SJCRH30 (cell line): ENCODE measurements at regions not wholly inside any gene's neighbourhood (a gene's known extent, or its start where the extent isn't known, plus 50 kb on each side); places are given as distances from the start of the nearest gene placed in this dataset.

Experiments
- DNase-seq, 2 experiments: peaks; one replicate each; pipeline ENCODE4 v3.0.0-alpha.2; 2015 to 2020
- H3K27ac ChIP-seq: fragments of 250-450 bp; sonication (Bioruptor Pico); 2 replicates; pipeline ENCODE4 v1.5.1; 2020; ENCODE audit warnings: mild to moderate bottlenecking, moderate library complexity
- H3K27me3 ChIP-seq: fragments of 250-450 bp; sonication (Bioruptor Pico); 2 replicates; pipeline ENCODE4 v1.5.1; 2020; ENCODE audit warnings: mild to moderate bottlenecking, moderate library complexity
- H3K36me3 ChIP-seq: fragments of 250-450 bp; sonication (Bioruptor Pico); 2 replicates; pipeline ENCODE4 v1.5.1; 2020; ENCODE audit warnings: mild to moderate bottlenecking, moderate library complexity
- H3K4me1 ChIP-seq: fragments of 250-450 bp; sonication (Bioruptor Pico); 2 replicates; pipeline ENCODE4 v1.5.1; 2020; ENCODE audit warnings: mild to moderate bottlenecking, moderate library complexity
- H3K4me3 ChIP-seq: fragments of 250-450 bp; sonication (Bioruptor Pico); 2 replicates; pipeline ENCODE4 v1.5.1; 2020; ENCODE audit warnings: mild to moderate bottlenecking, moderate library complexity
- H3K9me3 ChIP-seq: fragments of 250-450 bp; sonication (Bioruptor Pico); replicated peaks from 2 replicates; pipeline ENCODE4 v1.5.1; 2020; ENCODE audit warnings: mild to moderate bottlenecking, moderate library complexity

- no peak overlapping the region for H3K4me3 ChIP-seq
- no peak for DNase-seq
- H3K9me3 ChIP-seq: no peaks in the 10 kb centered on the region
- 0 out of 2 replicates have a peak, but pooled peaks cover 3% of the 10 kb centered on the region for H3K27me3 ChIP-seq
- no peaks in the 10 kb centered on the region for H3K36me3 ChIP-seq
- no peak overlapping the region for H3K27ac ChIP-seq
- H3K4me1 ChIP-seq: no peaks in the 10 kb centered on the region
Observed at GRCh38 chr9:108803428-108804065, 52.2 kb downstream of the ACTL7B start.

DNA sequence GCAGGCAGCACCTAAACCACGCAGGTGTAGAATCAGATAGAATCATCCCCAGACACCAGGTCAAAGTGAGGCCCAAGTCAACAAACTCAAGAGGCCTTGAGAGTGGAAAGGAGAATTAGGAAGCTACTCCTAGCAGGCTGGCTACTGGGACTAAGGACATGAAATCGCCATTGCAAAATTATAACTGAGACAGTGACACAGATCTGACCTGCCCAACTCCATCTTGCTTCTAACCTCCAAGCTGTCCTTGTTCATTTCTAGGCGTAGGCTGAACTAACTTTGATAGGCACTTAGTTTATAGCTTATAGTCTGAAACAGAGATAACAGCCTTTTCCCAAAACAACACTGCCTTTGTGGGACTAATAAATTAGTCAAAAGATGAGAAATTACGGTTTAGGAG, 52.8 kb downstream of the ACTL7B start:
- H3K4me1 ChIP-seq: no peaks in the 10 kb centered on the region
- H3K27me3 ChIP-seq: 0 out of 2 replicates have a peak, but pooled peaks cover 3% of the 10 kb centered on the region
- H3K36me3 ChIP-seq: no peaks in the 10 kb centered on the region
- H3K27ac ChIP-seq: no peak overlapping the region
- DNase-seq: no peak
- H3K9me3 ChIP-seq: no peaks in the 10 kb centered on the region
- H3K4me3 ChIP-seq: no peak overlapping the region

GRCh38 chr9:108801949-108802348, 53.8 kb downstream of the ACTL7B start:
- Histone ChIP-seq H3K4me3 (no peak overlapping the region), H3K27ac (no peak overlapping the region), H3K27me3 (0 out of 2 replicates have a peak, but pooled peaks cover 3% of the 10 kb centered on the region), H3K4me1 (no peaks in the 10 kb centered on the region), H3K9me3 (no peaks in the 10 kb centered on the region), H3K36me3 (no peaks in the 10 kb centered on the region)
- DNase-seq: no peak

- Histone ChIP-seq H3K4me3 (no peak overlapping the region), H3K36me3 (no peaks in the 10 kb centered on the region), H3K27ac (no peak overlapping the region), H3K27me3 (0 out of 2 replicates have a peak, but pooled peaks cover 3% of the 10 kb centered on the region), H3K9me3 (no peaks in the 10 kb centered on the region), H3K4me1 (no peaks in the 10 kb centered on the region)
- no peak for DNase-seq
Observed at GRCh38 chr9:108800632-108801099, 55.1 kb downstream of the ACTL7B start.

DNA sequence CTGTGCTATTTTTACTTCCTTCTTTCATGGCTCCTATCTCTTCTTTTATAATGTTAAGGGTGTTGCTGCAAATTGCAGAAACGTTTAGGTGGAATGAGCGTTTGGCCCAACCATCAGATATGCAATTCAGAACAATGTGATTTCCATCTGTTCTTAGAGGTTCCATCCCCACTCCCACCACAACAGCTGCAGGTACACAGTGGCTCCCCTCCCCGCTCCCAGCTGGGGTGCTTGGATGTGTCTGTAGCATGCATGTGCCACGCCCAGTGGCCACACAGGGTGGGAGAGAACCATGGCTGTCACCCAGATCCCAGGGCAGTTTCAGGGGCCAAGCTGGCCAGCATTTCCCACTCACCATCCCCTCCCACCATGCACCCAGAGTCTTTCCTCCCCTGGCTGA, 62.2 kb downstream of the ACTL7B start:
- Histone ChIP-seq H3K4me1 (no peaks in the 10 kb centered on the region), H3K9me3 (no peaks in the 10 kb centered on the region; the same call in 1 of the 2 replicates), H3K36me3 (no peaks in the 10 kb centered on the region), H3K4me3 (no peak overlapping the region), H3K27me3 (no peaks in the 10 kb centered on the region), H3K27ac (no peak overlapping the region)
- DNase-seq: no peak

DNA sequence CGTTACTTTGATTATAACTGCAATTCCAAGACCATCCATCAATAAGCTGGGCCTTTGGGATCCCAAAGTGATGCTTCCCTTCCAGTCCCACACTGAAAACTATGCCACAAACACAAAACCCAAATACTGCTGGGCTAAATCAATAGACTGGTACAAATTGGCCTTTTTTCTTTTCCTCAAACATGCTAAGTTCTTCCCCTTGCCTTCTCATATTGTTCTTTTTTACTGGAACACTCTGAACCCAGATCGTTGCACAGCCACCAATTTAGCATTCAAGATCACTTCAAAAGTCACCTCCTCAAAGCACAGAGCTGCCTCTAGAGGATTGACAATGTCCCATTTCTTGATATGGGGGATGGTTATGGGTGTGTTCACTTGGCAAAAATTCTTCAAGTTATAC, 66.0 kb downstream of the ACTL7B start:
- no peak overlapping the region for H3K27ac ChIP-seq
- no peaks in the 10 kb centered on the region for H3K27me3 ChIP-seq
- DNase-seq: no peak

GRCh38 chr9:108787690-108788048, 68.1 kb downstream of the ACTL7B start:
- H3K36me3 ChIP-seq: no peaks in the 10 kb centered on the region
- H3K27ac ChIP-seq: no peak overlapping the region
- no peaks in the 10 kb centered on the region for H3K27me3 ChIP-seq
- H3K9me3 ChIP-seq: no peaks in the 10 kb centered on the region; the same call in 1 of the 2 replicates
- H3K4me1 ChIP-seq: no peaks in the 10 kb centered on the region
- DNase-seq: no peak
- H3K4me3 ChIP-seq: no peak overlapping the region

More for the DNA sequence above, 66.0 kb downstream of the ACTL7B start:
- Histone ChIP-seq H3K4me3 (no peak overlapping the region), H3K36me3 (no peaks in the 10 kb centered on the region), H3K4me1 (no peaks in the 10 kb centered on the region), H3K9me3 (no peaks in the 10 kb centered on the region; the same call in 1 of the 2 replicates)

DNA sequence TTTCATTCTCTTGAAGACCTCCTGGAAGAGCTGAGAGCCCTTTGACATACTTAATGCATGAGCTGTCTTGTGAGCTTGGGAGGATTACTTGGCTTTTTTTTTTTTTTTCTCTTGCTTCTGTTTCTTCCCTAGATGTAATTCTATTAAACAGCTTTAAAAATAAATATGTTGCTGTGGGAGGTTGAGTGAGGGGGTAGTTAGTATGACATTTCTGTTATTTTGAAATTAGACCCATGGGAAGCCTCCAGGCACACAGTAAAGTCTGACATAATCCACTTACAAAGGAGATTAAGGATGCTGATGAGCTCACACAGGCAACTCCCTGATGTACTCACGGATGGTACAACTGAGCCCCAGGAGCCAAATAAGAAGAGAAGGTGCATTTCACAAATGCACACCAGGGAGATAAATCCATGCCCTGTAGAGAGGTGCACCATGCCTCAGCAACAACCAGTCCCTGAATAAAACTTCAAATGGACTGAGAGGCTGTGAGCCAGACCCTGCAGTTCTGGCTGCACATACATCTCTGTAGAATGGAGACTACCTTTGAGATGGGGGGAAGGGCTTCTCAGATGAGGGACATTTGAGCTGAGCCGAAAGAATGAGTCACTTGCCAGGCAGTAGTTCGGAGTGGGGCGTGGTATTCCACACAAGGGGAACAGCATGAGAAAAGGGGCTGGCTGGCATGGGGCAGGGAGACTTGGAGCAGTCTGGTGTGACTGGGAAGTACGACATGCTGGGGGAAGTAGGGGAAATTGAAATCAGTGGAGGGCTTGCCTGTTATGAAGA, 68.7 kb downstream of the ACTL7B start:
- H3K27ac ChIP-seq: no peak overlapping the region
- no peak for DNase-seq
- H3K9me3 ChIP-seq: no peaks in the 10 kb centered on the region
- no peaks in the 10 kb centered on the region for H3K27me3 ChIP-seq
- no peak overlapping the region for H3K4me3 ChIP-seq
- no peaks in the 10 kb centered on the region for H3K36me3 ChIP-seq
- no peaks in the 10 kb centered on the region for H3K4me1 ChIP-seq

- Histone ChIP-seq H3K36me3 (no peaks in the 10 kb centered on the region), H3K27ac (no peak overlapping the region), H3K4me1 (no peaks in the 10 kb centered on the region), H3K27me3 (no peaks in the 10 kb centered on the region), H3K9me3 (no peaks in the 10 kb centered on the region), H3K4me3 (no peak overlapping the region)
- no peak for DNase-seq
Observed at GRCh38 chr9:108786322-108786721, 69.5 kb downstream of the ACTL7B start.

DNA sequence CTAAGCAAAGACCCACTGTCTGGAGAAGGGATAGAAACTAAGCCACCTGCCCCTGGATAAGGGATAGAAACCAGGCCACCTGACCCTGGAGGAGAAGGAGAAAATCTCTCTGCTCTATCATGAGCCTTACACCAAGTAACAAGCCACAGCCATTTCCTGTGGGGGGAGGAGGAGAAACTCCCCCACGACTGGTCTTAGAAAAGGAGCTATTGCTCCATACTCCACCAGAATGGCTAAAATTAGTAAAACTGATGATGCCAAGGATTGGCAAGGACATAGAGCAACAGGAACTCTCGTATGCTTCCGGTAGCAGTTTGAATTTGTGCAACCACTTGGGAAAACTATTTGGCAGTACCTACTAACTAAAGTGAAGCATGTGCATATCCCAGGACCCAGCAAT, 70.8 kb downstream of the ACTL7B start:
- Histone ChIP-seq H3K27ac (no peak overlapping the region), H3K9me3 (no peaks in the 10 kb centered on the region), H3K4me1 (no peaks in the 10 kb centered on the region), H3K27me3 (peaks cover 7% of the 10 kb centered on the region; the same call in 1 of the 2 replicates), H3K4me3 (no peak overlapping the region), H3K36me3 (no peaks in the 10 kb centered on the region)
- DNase-seq: no peak

DNA sequence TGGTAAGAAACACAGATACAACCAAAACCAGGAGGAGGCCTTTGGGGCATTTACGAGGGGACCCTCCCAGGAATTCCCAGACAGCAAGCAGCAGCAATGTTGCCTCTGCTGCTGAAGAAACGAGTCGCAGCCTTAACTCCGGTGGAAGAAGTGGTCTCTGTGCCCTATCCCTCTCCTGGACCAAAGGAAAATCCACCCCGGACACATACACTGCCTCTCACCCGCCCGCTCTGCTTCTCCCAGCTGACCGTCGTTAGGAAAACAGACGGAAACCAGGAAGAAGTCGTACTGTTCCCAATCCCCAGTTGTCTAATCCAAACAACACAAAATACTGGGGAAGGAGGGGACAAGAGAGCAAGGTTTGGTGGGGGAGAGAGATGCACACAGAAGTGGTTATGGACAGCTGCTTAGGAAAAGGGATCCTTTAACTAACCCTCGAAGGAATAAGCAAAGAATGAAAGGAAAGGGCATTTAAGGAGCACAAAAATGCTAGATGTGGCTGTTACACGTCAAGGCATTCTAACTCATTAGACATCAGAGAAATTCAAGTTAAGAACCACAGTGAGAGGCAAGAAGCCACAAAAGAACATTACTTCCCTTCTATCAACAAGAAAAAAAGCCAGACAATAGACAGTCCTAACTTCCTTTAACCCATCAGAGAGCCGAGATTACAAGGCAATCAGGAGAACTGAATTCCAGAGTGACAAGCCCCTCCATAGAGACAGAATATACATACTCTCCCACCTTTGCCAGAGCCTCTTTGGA, 71.9 kb downstream of the ACTL7B start:
- Histone ChIP-seq H3K4me3 (no peak overlapping the region), H3K27ac (no peak overlapping the region), H3K9me3 (no peaks in the 10 kb centered on the region), H3K36me3 (no peaks in the 10 kb centered on the region), H3K27me3 (peaks cover 7% of the 10 kb centered on the region; the same call in 1 of the 2 replicates), H3K4me1 (no peaks in the 10 kb centered on the region)
- peak in 1 of 2 experiments; percentile 33 for DNase-seq

DNA sequence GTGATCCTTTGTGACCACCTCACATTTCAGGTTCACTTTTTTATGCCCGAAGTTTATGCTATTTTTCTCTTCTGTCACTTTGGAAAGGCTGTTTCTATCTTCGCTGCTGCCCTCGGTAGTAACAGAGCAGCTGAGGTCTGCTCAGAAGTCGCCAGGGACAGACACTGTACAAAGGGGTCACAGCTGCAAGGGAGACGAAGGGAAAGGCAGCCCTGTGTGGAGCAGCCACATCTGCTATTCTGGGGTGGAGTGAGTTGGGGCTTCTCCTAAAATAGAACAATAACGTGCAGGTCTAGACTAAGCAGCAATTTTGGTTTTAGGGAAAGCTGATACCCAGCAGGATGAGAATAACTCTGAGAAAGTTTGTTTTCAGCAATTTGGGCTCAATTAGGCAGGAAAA, 72.5 kb downstream of the ACTL7B start:
- Histone ChIP-seq H3K9me3 (no peaks in the 10 kb centered on the region), H3K4me3 (no peak overlapping the region), H3K4me1 (no peaks in the 10 kb centered on the region), H3K27ac (no peak overlapping the region), H3K36me3 (no peaks in the 10 kb centered on the region), H3K27me3 (peaks cover 7% of the 10 kb centered on the region; the same call in 1 of the 2 replicates)
- DNase-seq: peak; percentile 31 to 48

- Histone ChIP-seq H3K4me1 (peaks cover 6% of the 10 kb centered on the region; the same call in 1 of the 2 replicates), H3K27me3 (peaks cover 7% of the 10 kb centered on the region; the same call in 1 of the 2 replicates), H3K9me3 (no peaks in the 10 kb centered on the region), H3K36me3 (no peaks in the 10 kb centered on the region), H3K27ac (no peak overlapping the region), H3K4me3 (no peak overlapping the region)
- DNase-seq: no peak
Observed at GRCh38 chr9:108780942-108781734, 74.6 kb downstream of the ACTL7B start.
